ENCODE measurements at regions not wholly inside any gene's neighbourhood (a gene's known extent, or its start where the extent isn't known, plus 50 kb on each side); places are given as distances from the start of the nearest gene placed in this dataset.
A peak's percentile ranks its signal among the peaks of the same experiment; 100 is the strongest.
"Not testable (repeated sequence)": the region's sequence is repeated elsewhere in the genome, so short reads cannot be mapped to it uniquely, and the experiment has no call there.

- H3K4me3 ChIP-seq, result no peak overlapping the region
- peak; percentile 21 for DNase-seq
- intact Hi-C loops (cut with DNase I), result no loop called here
- H3K27me3 ChIP-seq, result no peaks in the 10 kb centered on the region
- no peak for ATAC-seq
- no peak overlapping the region for H3K27ac ChIP-seq
- H3K4me1 ChIP-seq, result no peaks in the 10 kb centered on the region
- no peaks in the 10 kb centered on the region for H3K36me3 ChIP-seq
- H3K9me3 ChIP-seq, result no peaks in the 10 kb centered on the region
- TF ChIP-seq CTCF (IDR thresholded peaks at IDR 0.05), result no peak
Measured at GRCh38 chr7:66296-66695, 126.1 kb upstream of the FAM20C start.

- Histone ChIP-seq H3K9me3 (no peaks in the 10 kb centered on the region), H3K36me3 (no peaks in the 10 kb centered on the region), H3K27me3 (no peaks in the 10 kb centered on the region), H3K27ac (no peak overlapping the region), H3K4me3 (no peak overlapping the region), H3K4me1 (no peaks in the 10 kb centered on the region)
- no peak for TF ChIP-seq CTCF (IDR thresholded peaks at IDR 0.05)
- intact Hi-C loops (cut with DNase I), result no loop called here
- ATAC-seq, result no peak
- DNase-seq, result peak; percentile 42
Measured at GRCh38 chr7:66741-67140, 125.6 kb upstream of the FAM20C start.

GRCh38 chr7:67661-68395 lies 124.5 kb upstream of the FAM20C start:
- Histone ChIP-seq H3K27me3 (no peaks in the 10 kb centered on the region), H3K4me1 (no peaks in the 10 kb centered on the region), H3K9me3 (no peaks in the 10 kb centered on the region), H3K27ac (no peak overlapping the region), H3K36me3 (no peaks in the 10 kb centered on the region), H3K4me3 (no peak overlapping the region)
- TF ChIP-seq CTCF (IDR thresholded peaks at IDR 0.05), result no peak
- peak; percentile 39 for DNase-seq
- ATAC-seq, result no peak
- intact Hi-C loops (cut with DNase I), result no loop called here

- no peaks in the 10 kb centered on the region for H3K27me3 ChIP-seq
- H3K36me3 ChIP-seq, result no peaks in the 10 kb centered on the region
- H3K4me3 ChIP-seq, result no peak overlapping the region
- ATAC-seq (no peak), DNase-seq (no peak)
- H3K27ac ChIP-seq, result no peak overlapping the region
- no peaks in the 10 kb centered on the region for H3K9me3 ChIP-seq
- TF ChIP-seq CTCF (IDR thresholded peaks at IDR 0.05), result no peak
- intact Hi-C loops (cut with DNase I), result no loop called here
- no peaks in the 10 kb centered on the region for H3K4me1 ChIP-seq
Measured at GRCh38 chr7:68629-69028, 123.7 kb upstream of the FAM20C start.

- intact Hi-C loops (cut with DNase I); H3K27ac ChIP-seq; H3K36me3 ChIP-seq; H3K4me3 ChIP-seq; H3K27me3 ChIP-seq; DNase-seq; H3K9me3 ChIP-seq; H3K4me1 ChIP-seq; ATAC-seq: not testable (repeated sequence)
Measured at GRCh38 chr7:69052-69451, 123.3 kb upstream of the FAM20C start.

- H3K27ac ChIP-seq; H3K9me3 ChIP-seq; H3K4me1 ChIP-seq; H3K36me3 ChIP-seq; intact Hi-C loops (cut with DNase I); H3K4me3 ChIP-seq; DNase-seq; H3K27me3 ChIP-seq: not testable (repeated sequence)
- peak; percentile 58 for ATAC-seq
Measured at GRCh38 chr7:69499-70123, 122.8 kb upstream of the FAM20C start.

GRCh38 chr7:70207-70606 lies 122.2 kb upstream of the FAM20C start:
- DNase-seq; H3K4me3 ChIP-seq; H3K27ac ChIP-seq; H3K9me3 ChIP-seq; ATAC-seq; H3K27me3 ChIP-seq; intact Hi-C loops (cut with DNase I); H3K4me1 ChIP-seq; H3K36me3 ChIP-seq: not testable (repeated sequence)

- DNase-seq, result peak; percentile 49
- H3K27me3 ChIP-seq; H3K4me3 ChIP-seq; H3K9me3 ChIP-seq; H3K36me3 ChIP-seq; H3K27ac ChIP-seq; intact Hi-C loops (cut with DNase I); H3K4me1 ChIP-seq: not testable (repeated sequence)
- ATAC-seq, result peak; percentile 11
Measured at GRCh38 chr7:70989-71388, 121.4 kb upstream of the FAM20C start.

- ATAC-seq; H3K27ac ChIP-seq; H3K4me3 ChIP-seq; H3K27me3 ChIP-seq; H3K4me1 ChIP-seq; H3K9me3 ChIP-seq; intact Hi-C loops (cut with DNase I); H3K36me3 ChIP-seq: not testable (repeated sequence)
- peak; percentile 32 for DNase-seq
Measured at GRCh38 chr7:72266-73057, 119.9 kb upstream of the FAM20C start.

- H3K27ac ChIP-seq; ATAC-seq; H3K27me3 ChIP-seq; H3K4me1 ChIP-seq; H3K36me3 ChIP-seq; intact Hi-C loops (cut with DNase I); DNase-seq; H3K9me3 ChIP-seq; H3K4me3 ChIP-seq: not testable (repeated sequence)
Measured at GRCh38 chr7:73058-73331, 119.4 kb upstream of the FAM20C start.
